HG03108 (cell line): ENCODE measurements at regions not wholly inside any gene's neighbourhood (a gene's known extent, or its start where the extent isn't known, plus 50 kb on each side); places are given as distances from the start of the nearest gene placed in this dataset.
"Not testable (repeated sequence)": the region's sequence is repeated elsewhere in the genome, so short reads cannot be mapped to it uniquely, and the experiment has no call there.

Source experiments
- ATAC-seq: cut with Tn5 transposase; IDR thresholded peaks from one replicate; pipeline ENCODE4 v1.9.1; 2021; ENCODE audit warnings: moderate library complexity; ENCODE audit not compliant: unreplicated experiment

GRCh38 chr3:23112491-23112890 lies 90.6 kb upstream of the UBE2E2 start:
- ATAC-seq = no peak

GRCh38 chr3:23113455-23114171 lies 89.5 kb upstream of the UBE2E2 start:
- ATAC-seq = no peak

- no peak for ATAC-seq
Measured at GRCh38 chr3:23114432-23114831, 88.7 kb upstream of the UBE2E2 start.

GRCh38 chr3:23115171-23115877 lies 87.8 kb upstream of the UBE2E2 start:
- ATAC-seq = no peak

GRCh38 chr3:23116081-23116837 lies 86.9 kb upstream of the UBE2E2 start:
- ATAC-seq = no peak

GRCh38 chr3:23117856-23118255 lies 85.3 kb upstream of the UBE2E2 start:
- ATAC-seq = no peak

GRCh38 chr3:23127196-23127595 lies 75.9 kb upstream of the UBE2E2 start:
- no peak for ATAC-seq

- ATAC-seq = no peak
Measured at GRCh38 chr3:23128655-23129054, 74.5 kb upstream of the UBE2E2 start.

- no peak for ATAC-seq
Measured at GRCh38 chr3:23129117-23129516, 74.0 kb upstream of the UBE2E2 start.

- ATAC-seq = no peak
Measured at GRCh38 chr3:23129817-23130216, 73.3 kb upstream of the UBE2E2 start.

- ATAC-seq = no peak
Measured at GRCh38 chr3:23130406-23130805, 72.7 kb upstream of the UBE2E2 start.

- no peak for ATAC-seq
Measured at GRCh38 chr3:23135026-23135785, 67.9 kb upstream of the UBE2E2 start.

GRCh38 chr3:23136054-23136453 lies 67.1 kb upstream of the UBE2E2 start:
- no peak for ATAC-seq

- not testable (repeated sequence) for ATAC-seq
Measured at GRCh38 chr3:23144051-23144450, 59.1 kb upstream of the UBE2E2 start.

GRCh38 chr3:23146163-23146562 lies 57.0 kb upstream of the UBE2E2 start:
- no peak for ATAC-seq

- no peak for ATAC-seq
Measured at GRCh38 chr3:23152989-23153388, 50.1 kb upstream of the UBE2E2 start.
